ENCODE measurements at regions not wholly inside any gene's neighbourhood (a gene's known extent, or its start where the extent isn't known, plus 50 kb on each side); places are given as distances from the start of the nearest gene placed in this dataset.

- Histone ChIP-seq H3K4me2 (ENCODE audit: insufficient read depth, low read length) (no peak overlapping the region), H3K9me3 (replicated peaks; ENCODE audit: control insufficient read depth, insufficient read depth, low read length) (no peaks in the 10 kb centered on the region), H3K4me1 (ENCODE audit: control insufficient read depth, extremely low read depth, insufficient read depth, low read length) (no peaks in the 10 kb centered on the region), H3K36me3 (ENCODE audit: control insufficient read depth in 2 of 2, extremely low read depth in 1 of 2, insufficient read depth in 2 of 2, low read length in 2 of 2) (no peaks in the 10 kb centered on the region), H3K9ac (replicated peaks; ENCODE audit: extremely low read depth, insufficient read depth, low read length) (no peak overlapping the region), H3K27ac (ENCODE audit: insufficient read depth, low read depth, low read length) (no peak overlapping the region), H4K20me1 (replicated peaks; ENCODE audit: control insufficient read depth, extremely low read depth, insufficient read depth, low read length) (no peaks in the 10 kb centered on the region), H3K9me1 (replicated peaks; ENCODE audit: control insufficient read depth, extremely low read depth, insufficient read depth, low read length) (no peaks in the 10 kb centered on the region), H3K4me3 (replicated peaks in 1 of 3; ENCODE audit: insufficient read depth in 1 of 3, low read depth in 1 of 3, low read length in 3 of 3) (no peak overlapping the region), H3K27me3 (ENCODE audit: control insufficient read depth in 2 of 2, insufficient read depth in 2 of 2, low read length in 2 of 2) (no peaks in the 10 kb centered on the region), H3K79me2 (ENCODE audit: control insufficient read depth, insufficient read depth, low read length) (no peaks in the 10 kb centered on the region), H2AFZ (ENCODE audit: low read depth, low read length) (no peak overlapping the region)
- no peak for DNase-seq (ENCODE audit: low read depth, low spot score)
- ChIA-PET CTCF (interaction anchor here (0.6 kb wide), 1 partner anchor 91 kb away, joined by 3 read pairs; no protein-coding TSS in a partner anchor), POLR2A (no interaction called here)
- FAIRE-seq, result no peak
- dilution Hi-C loops (cut with MboI; ENCODE audit: extremely low pct_ligation_motif_present, low sequenced_read_pairs) (no loop called here), intact Hi-C loops (cut with micrococcal nuclease) (no loop called here)
- no TSS peak for BruUV-seq (replicated peaks)
- TF ChIP-seq POLR2A (IDR thresholded peaks at IDR 0.05; ENCODE audit: low read depth, low read length) (no peak), EZH2 (IDR thresholded peaks at IDR 0.05; ENCODE audit: borderline replicate concordance, low read depth, low read length, severe bottlenecking) (no peak), FOS (IDR thresholded peaks at IDR 0.05; ENCODE audit: borderline replicate concordance, insufficient read depth, low read length) (no peak), GATA2 (IDR thresholded peaks at IDR 0.05; ENCODE audit: insufficient read depth, insufficient read length, low read depth, low read length) (no peak), MAX (IDR thresholded peaks at IDR 0.05; ENCODE audit: insufficient read depth, insufficient read length) (no peak), CTCF (IDR thresholded peaks at IDR 0.05; ENCODE audit: extremely low read depth in 1 of 2, insufficient read depth in 1 of 2, low read depth in 1 of 2, low read length in 2 of 2) (no peak), JUN (IDR thresholded peaks at IDR 0.05; ENCODE audit: borderline replicate concordance, insufficient read depth, insufficient read length, low read depth) (no peak), MYC (IDR thresholded peaks at IDR 0.05; ENCODE audit: low read depth, low read length) (no peak), POLR2AphosphoS5 (IDR thresholded peaks at IDR 0.05; ENCODE audit: insufficient read depth, low read depth, low read length) (no peak)
These were observed 176.8 kb downstream of the ARL4C start for GRCh38 chr2:234320066-234320465.
